Medulla oblongata (tissue), 1 donor: ENCODE measurements at regions not wholly inside any gene's neighbourhood (a gene's known extent, or its start where the extent isn't known, plus 50 kb on each side); places are given as distances from the start of the nearest gene placed in this dataset.

Experiments used
- DNase-seq: peaks from one replicate; pipeline ENCODE4 v3.0.0-alpha.2; 2015; ENCODE audit errors: extremely low spot score

- no peak for DNase-seq
These were observed 205.0 kb downstream of the ACTL7B start for GRCh38 chr9:108650826-108651225.

- no peak for DNase-seq
These were observed 210.3 kb downstream of the ACTL7B start for GRCh38 chr9:108645520-108645919.

GRCh38 chr9:108643731-108644510 lies 211.9 kb downstream of the ACTL7B start:
- no peak for DNase-seq

- DNase-seq = no peak
These were observed 212.9 kb downstream of the ACTL7B start for GRCh38 chr9:108642871-108643270.

GRCh38 chr9:108640230-108640629 lies 215.6 kb downstream of the ACTL7B start:
- DNase-seq = no peak

- no peak for DNase-seq
These were observed 216.1 kb downstream of the ACTL7B start for GRCh38 chr9:108639696-108640095.

GRCh38 chr9:108639091-108639490 lies 216.7 kb downstream of the ACTL7B start:
- no peak for DNase-seq

- DNase-seq = no peak
These were observed 218.4 kb downstream of the ACTL7B start for GRCh38 chr9:108637340-108637739.

GRCh38 chr9:108636013-108636412 lies 219.8 kb downstream of the ACTL7B start:
- DNase-seq = no peak

GRCh38 chr9:108634672-108635462 lies 220.9 kb downstream of the ACTL7B start:
- DNase-seq = no peak

- no peak for DNase-seq
These were observed 221.6 kb downstream of the ACTL7B start for GRCh38 chr9:108634204-108634603.

- no peak for DNase-seq
These were observed 224.1 kb downstream of the ACTL7B start for GRCh38 chr9:108631496-108632285.

GRCh38 chr9:108628316-108628715 lies 227.5 kb downstream of the ACTL7B start:
- DNase-seq = no peak

- no peak for DNase-seq
These were observed 229.0 kb downstream of the ACTL7B start for GRCh38 chr9:108626743-108627142.

GRCh38 chr9:108621991-108622855 lies 233.6 kb downstream of the ACTL7B start:
- DNase-seq = no peak

GRCh38 chr9:108620767-108621166 lies 235.0 kb downstream of the ACTL7B start:
- no peak for DNase-seq

- DNase-seq = no peak
These were observed 236.8 kb downstream of the ACTL7B start for GRCh38 chr9:108618906-108619550.

- DNase-seq = no peak
These were observed 238.1 kb downstream of the ACTL7B start for GRCh38 chr9:108617676-108618075.

GRCh38 chr9:108615152-108615551 lies 240.6 kb downstream of the ACTL7B start:
- no peak for DNase-seq

- DNase-seq = no peak
These were observed 243.3 kb downstream of the ACTL7B start for GRCh38 chr9:108612513-108612912.

- no peak for DNase-seq
These were observed 245.9 kb downstream of the ACTL7B start for GRCh38 chr9:108609897-108610253.
